Activated CD8-positive, alpha-beta memory T cell treated with anti-CD3 and anti-CD28 coated beads, Interleukin-2, amount 50 U/mL, for 1 hour (primary cell): ENCODE measurements at regions not wholly inside any gene's neighbourhood (a gene's known extent, or its start where the extent isn't known, plus 50 kb on each side); places are given as distances from the start of the nearest gene placed in this dataset.
"Not testable (repeated sequence)": the region's sequence is repeated elsewhere in the genome, so short reads cannot be mapped to it uniquely, and the experiment has no call there.

Experiments used
- DNase-seq: peaks from one replicate; pipeline ENCODE4 v3.0.0-alpha.2; 2020; ENCODE audit errors: extremely low read depth

DNA sequence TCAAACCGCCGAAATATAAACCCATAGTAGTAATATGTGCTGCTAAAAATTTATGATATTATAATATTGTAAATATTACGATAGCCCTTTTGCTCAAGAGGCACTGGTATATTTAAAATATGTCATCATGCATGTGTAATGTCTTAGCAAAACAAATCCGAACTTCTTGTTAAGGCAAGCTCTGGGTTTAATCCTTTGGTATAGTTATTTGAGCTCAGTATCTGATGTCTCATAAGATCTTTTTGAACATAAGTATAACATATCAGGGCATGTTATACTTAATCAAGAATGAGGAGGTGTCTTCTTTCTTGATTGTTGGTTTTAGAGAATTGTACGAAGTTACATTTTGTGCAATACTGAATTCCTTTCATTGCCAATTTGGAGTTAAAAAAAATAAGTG is 154.1 kb upstream of the CBLB start:
- no peak for DNase-seq

DNA sequence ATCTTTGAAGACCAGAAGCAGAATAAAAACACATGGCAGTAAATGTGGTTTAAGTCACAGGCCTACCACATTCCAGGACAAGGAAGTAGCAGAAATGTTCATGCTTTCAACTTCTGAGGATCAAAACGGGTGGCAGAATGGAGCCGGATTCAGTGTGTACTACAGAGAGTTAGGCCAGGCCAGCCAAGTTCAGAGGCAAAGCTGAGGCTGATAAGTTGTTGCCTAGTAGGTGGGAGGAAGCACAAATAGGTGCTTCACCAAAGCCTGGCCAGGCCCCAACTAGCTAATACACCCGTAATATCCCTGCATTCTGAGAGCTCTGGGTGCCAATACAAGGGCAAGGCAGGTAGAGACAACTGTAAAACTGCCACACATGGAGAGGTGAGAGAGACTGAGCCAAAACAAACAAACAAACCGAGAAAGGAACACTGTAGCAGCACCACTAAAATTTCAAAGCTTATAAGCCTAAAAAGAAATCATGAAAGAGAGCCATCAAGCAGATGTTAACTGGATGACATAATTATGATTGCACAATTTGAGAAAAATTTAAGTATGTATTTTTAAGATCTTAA is 156.4 kb upstream of the CBLB start:
- DNase-seq: no peak

DNA sequence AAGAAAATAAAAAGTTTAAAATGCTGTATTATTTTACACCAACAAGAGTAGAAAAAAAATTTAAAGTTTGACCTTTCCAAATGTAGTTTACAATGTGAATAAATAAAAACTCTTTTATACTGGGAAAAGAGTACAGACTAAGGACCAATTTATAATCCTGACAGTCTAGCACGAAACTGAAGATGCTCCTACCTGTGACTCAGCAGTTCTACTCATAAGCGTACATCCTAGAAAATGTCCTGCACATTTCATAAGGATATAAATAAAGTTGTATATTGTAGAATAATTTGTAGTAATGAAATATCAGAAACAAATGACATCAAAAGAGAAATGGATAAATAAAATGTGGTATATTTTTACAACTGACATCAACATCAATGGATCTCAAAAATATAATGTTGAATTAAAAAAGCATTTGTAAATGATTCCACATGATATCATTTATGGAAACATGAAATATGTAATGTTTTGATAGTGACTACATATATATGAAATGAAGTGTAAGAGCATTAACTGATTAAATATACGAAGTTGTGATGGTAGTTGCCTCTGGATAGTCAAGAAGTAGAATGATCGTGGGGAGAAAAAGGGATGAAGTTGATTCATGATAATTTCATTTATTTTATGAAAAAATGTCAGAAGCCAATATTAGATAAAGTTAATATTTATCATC is 161.3 kb upstream of the CBLB start:
- no peak for DNase-seq

GRCh38 chr3:106030627-106030963 is 161.8 kb upstream of the CBLB start:
- no peak for DNase-seq

DNA sequence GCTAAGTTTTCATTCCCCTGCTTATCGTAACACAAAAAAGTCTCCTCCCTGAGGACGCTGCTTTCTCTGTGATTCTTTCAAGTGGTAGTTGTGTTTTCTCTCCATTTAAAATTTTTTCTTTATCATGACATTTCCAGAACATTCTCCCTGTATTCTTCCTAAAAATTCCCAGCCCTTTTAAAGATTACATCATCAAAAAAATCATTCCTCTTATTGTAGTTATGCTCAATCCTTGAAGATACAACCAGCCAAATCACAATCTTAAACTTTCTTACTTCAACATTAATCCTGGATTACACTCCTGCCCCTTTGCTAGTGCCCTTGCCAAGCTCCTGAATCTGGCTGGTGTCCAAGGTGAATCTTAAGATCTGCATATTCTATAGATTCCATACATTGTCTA is 163.7 kb upstream of the CBLB start:
- no peak for DNase-seq

DNA sequence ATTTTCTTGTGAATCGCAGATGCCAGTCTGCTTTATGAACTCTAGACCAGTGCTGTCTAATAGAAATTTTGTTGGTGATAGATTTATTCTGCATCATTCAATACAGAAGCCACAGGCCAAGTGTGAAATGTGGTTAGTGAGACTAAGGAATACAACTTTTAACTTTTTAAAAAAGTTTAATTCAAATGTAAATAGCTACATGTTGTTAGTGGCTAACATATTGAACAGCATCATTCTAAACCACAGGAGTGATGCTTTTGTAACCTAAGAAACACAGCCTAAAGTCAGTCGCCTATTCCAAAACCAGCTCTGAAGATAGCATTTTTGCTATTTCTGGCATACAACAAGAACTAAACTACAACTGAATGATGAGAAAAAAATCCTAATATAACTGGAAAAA is 164.8 kb upstream of the CBLB start:
- DNase-seq: no peak

DNA sequence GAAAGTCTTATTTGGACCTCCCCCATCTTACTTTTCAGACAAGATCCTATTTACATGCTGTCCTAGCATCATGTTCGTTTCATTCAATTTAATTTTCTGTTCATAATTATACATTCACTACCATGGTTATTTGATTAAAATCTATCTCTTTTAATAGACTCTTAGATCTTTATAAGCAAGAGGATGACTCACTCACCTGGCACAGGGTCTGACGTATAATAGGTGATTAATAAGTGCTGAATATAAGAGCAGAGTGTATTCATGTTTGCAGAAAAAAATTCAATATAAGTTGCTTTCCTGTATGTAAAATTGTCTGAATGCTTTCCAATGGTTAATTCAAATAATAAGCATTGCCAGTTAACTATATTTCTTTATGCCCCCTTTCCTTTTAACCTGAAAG is 165.5 kb upstream of the CBLB start:
- DNase-seq: no peak

DNA sequence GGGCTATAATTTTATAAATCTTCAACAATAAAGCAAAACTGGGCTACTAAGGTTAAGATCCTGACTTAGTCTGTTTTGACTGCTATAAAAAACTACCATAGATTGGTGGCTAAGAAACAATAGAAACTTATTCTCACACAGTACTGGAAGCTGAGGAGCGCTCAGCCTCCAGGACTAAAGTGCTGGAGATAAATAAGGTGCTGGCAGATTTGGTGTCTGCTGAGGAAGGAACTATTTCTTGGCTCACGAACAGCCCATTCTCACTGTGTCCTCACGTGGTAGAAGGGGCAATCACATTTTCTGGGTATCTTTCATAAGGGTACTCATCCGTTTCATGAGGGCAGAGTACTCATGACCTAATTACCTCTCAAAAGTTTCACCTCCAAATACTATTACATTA is 166.8 kb upstream of the CBLB start:
- no peak for DNase-seq

DNA sequence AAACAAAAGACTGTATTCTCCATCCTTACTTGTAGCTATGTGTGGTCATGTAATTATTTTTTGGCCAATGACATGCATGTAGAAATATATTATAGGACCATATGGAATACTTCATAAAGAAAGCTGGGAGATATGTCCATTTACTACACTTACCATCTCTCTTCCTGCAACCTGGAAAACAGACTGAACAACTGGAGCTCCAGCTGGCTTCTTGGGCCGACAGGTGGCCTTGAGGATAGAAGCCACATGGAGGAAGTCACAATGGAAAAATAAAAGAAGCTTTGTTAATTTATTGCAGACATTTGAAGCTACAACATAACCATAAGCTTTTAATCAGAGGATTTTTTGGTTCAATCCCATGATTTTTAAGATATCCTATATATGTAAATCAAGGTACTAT is 167.9 kb upstream of the CBLB start:
- DNase-seq: no peak

DNA sequence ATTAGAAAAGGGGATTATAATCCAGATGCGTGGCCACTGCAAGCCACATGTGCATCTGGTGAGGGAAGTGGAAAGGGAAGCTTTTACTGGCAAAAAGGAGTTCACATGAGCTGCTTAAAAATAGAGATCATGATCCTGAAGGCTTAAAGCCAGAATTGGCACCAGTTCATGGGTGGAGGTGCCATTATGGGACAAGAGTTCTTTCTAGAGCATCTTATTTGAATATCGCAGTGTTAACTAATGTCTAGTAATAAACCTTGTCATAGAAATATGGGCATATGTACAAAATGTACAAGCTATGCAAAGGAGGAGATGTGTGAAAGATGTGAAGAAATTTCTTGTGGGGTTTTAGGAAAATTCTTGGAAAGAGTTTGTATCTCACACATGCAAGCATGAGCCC is 178.4 kb upstream of the CBLB start:
- no peak for DNase-seq

GRCh38 chr3:106048946-106049481 is 180.2 kb upstream of the CBLB start:
- DNase-seq: no peak

GRCh38 chr3:106049821-106050220 is 181.0 kb upstream of the CBLB start:
- no peak for DNase-seq

GRCh38 chr3:106056931-106057330 is 188.1 kb upstream of the CBLB start:
- no peak for DNase-seq

DNA sequence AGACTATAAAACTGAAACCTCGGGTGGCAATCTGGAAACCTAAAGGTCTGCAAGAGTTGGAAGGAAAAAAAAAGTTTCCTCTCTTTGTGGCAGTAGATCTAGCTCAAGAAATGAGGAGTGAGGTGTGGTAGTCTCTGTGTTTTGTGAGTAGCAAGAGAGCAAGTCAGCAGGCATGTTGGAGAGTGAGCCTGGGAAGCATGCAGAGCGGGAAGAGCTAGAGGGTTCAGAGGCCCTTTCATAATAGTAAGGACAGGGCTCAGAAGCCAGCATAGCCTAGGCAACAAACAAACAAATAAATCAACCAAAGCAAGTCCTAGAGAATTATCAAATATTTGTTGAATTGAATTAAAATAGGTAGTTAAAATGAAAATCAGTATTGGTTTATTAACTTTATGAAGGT is 189.7 kb upstream of the CBLB start:
- DNase-seq: no peak

DNA sequence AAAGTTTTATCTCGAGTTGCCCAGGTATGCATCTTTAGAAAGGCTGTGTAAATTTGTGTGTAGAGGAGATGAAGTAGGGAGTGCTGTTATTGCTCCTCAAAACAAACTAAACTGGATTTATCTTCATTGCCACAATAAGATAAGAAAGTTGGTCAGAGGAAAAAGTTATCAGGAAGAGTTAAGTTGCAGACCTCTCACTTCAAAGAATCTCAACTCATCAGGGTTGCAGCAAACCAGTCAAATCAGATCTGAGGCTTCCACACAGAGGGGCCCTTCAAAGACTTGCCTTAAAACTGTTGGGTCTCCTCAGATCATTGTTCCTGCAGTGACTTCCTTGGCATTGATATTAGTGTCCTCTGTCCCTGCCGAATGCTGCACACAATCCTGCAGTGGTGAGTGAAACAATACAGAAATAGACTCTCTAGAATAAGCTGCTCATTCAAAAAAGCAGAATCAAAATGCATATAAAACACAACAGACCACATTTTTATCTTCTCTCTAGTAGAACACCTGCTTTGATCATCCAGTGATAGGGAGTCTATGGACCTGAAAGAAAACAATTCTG is 191.2 kb upstream of the CBLB start:
- DNase-seq: no peak

- no peak for DNase-seq
Measured at GRCh38 chr3:106063909-106064308, 195.1 kb upstream of the CBLB start.

- DNase-seq: no peak
Measured at GRCh38 chr3:106065831-106066230, 197.0 kb upstream of the CBLB start.

- no peak for DNase-seq
Measured at GRCh38 chr3:106067711-106068110, 198.9 kb upstream of the CBLB start.

GRCh38 chr3:106068381-106068780 is 199.6 kb upstream of the CBLB start:
- no peak for DNase-seq

GRCh38 chr3:106068795-106069194 is 200.0 kb upstream of the CBLB start:
- no peak for DNase-seq

DNA sequence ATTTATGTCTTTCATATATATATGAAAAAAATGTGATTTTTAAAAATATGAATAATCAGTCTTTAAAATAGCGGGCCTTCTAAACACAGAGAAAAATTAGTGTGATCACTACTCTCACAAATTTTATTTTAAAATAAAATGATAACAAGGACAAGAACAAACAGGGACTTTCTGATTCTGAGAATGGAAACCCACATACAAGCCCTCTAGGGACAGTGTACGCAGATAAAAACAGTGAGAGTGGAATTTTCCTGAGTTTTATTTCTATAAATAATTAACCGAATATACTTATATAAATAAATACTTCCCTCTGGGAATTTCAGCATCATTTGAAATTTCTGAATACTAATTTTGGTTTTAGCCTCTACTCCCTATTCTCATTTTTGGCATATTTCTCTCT is 201.4 kb upstream of the CBLB start:
- DNase-seq: no peak

- no peak for DNase-seq
Measured at GRCh38 chr3:106071306-106071705, 202.5 kb upstream of the CBLB start.

DNA sequence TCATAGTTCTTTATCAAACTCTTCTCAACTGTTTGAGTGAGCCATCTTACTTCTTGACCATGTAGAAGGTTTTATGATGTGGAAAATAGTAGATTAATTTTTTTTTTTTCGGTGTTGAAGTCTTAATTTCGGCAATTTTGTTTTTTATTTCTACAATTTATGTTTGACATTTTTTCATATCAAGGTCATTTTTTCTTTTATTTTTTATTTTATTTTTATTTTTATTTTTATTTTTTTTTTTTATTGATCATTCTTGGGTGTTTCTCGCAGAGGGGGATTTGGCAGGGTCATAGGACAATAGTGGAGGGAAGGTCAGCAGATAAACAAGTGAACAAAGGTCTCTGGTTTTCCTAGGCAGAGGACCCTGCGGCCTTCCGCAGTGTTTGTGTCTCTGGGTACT is 203.8 kb upstream of the CBLB start:
- not testable (repeated sequence) for DNase-seq

DNA sequence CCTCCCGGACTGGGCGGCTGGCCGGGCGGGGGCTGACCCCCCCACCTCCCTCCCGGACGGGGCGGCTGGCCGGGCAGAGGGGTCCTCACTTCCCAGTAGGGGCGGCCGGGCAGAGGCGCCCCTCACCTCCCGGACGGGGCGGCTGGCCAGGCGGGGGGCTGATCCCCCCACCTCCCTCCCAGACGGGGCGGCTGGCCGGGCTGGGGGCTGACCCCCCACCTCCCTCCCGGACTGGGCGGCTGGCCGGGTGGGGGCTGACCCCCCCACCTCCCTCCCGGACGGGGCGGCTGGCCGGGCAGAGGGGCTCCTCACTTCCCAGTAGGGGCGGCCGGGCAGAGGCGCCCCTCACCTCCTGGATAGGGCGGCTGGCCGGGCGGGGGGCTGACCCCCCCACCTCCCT is 205.0 kb upstream of the CBLB start:
- DNase-seq: not testable (repeated sequence)
